NB4 (cell line): ENCODE measurements at regions not wholly inside any gene's neighbourhood (a gene's known extent, or its start where the extent isn't known, plus 50 kb on each side); places are given as distances from the start of the nearest gene placed in this dataset.

Experiments used
- DNase-seq: peaks from one replicate; pipeline ENCODE4 v3.0.0; 2010; ENCODE audit warnings: low read depth
- H3K4me3 ChIP-seq: one replicate; pipeline ENCODE4 v1.5.1; 2011; ENCODE audit warnings: mild to moderate bottlenecking, low read depth, low read length, moderate library complexity
- CTCF ChIP-seq: IDR thresholded peaks from one replicate; pipeline ENCODE4 v1.5.1; 2012; ENCODE audit warnings: low read depth, low read length
- MAX ChIP-seq: IDR thresholded peaks from 2 replicates; pipeline ENCODE4 v1.6.1; 2011; ENCODE audit warnings: low read depth, low read length
- MYC ChIP-seq: IDR thresholded peaks from 2 replicates; pipeline ENCODE4 v1.6.1; 2011; ENCODE audit warnings: low read depth, low read length
- POLR2A ChIP-seq: IDR thresholded peaks from 2 replicates; pipeline ENCODE4 v1.6.1; 2011; ENCODE audit warnings: mild to moderate bottlenecking; ENCODE audit not compliant: insufficient read length; ENCODE audit errors: extremely low read depth

- DNase-seq = no peak
- H3K4me3 ChIP-seq = no peak overlapping the region
- no peak for TF ChIP-seq MYC
- TF ChIP-seq CTCF = no peak
- no peak for TF ChIP-seq MAX
- no peak for TF ChIP-seq POLR2A
Observed at GRCh38 chr4:33068539-33068938, 2348.4 kb downstream of the PCDH7 start.

GRCh38 chr4:33071535-33071934 lies 2351.4 kb downstream of the PCDH7 start:
- no peak overlapping the region for H3K4me3 ChIP-seq
- DNase-seq = no peak
- TF ChIP-seq POLR2A (no peak), CTCF (no peak), MYC (no peak), MAX (no peak)

GRCh38 chr4:33072298-33073089 lies 2352.3 kb downstream of the PCDH7 start:
- DNase-seq = no peak
- no peak overlapping the region for H3K4me3 ChIP-seq
- no peak for TF ChIP-seq POLR2A
- TF ChIP-seq MYC = no peak
- TF ChIP-seq CTCF = no peak
- TF ChIP-seq MAX = no peak

- DNase-seq = no peak
- TF ChIP-seq CTCF = no peak
- TF ChIP-seq POLR2A = no peak
- no peak for TF ChIP-seq MYC
- TF ChIP-seq MAX = no peak
- no peak overlapping the region for H3K4me3 ChIP-seq
Observed at GRCh38 chr4:33073811-33074210, 2353.6 kb downstream of the PCDH7 start.

GRCh38 chr4:33078145-33078544 lies 2358.0 kb downstream of the PCDH7 start:
- DNase-seq = no peak
- TF ChIP-seq POLR2A (no peak), MYC (no peak), MAX (no peak), CTCF (no peak)

GRCh38 chr4:33080275-33080674 lies 2360.1 kb downstream of the PCDH7 start:
- DNase-seq = no peak
- TF ChIP-seq POLR2A = no peak
- TF ChIP-seq CTCF = no peak
- no peak for TF ChIP-seq MYC
- no peak for TF ChIP-seq MAX
- no peak overlapping the region for H3K4me3 ChIP-seq

More at GRCh38 chr4:33078145-33078544, 2358.0 kb downstream of the PCDH7 start:
- no peak overlapping the region for H3K4me3 ChIP-seq
